ENCODE measurements at regions not wholly inside any gene's neighbourhood (a gene's known extent, or its start where the extent isn't known, plus 50 kb on each side); places are given as distances from the start of the nearest gene placed in this dataset.

- Histone ChIP-seq H3K4me1 (peaks cover 33 to 76% (median 49%) of the 10 kb centered on the region in 3 donors), H3K4me3 (no peak overlapping the region), H3K36me3 (no peaks in the 10 kb centered on the region), H3K9me3 (no peaks in the 10 kb centered on the region), H3K27me3 (no peaks in the 10 kb centered on the region), H3K27ac (peak overlapping the region; percentile 53 to 81 (median 64))
- no peak for DNase-seq
- no peak for TF ChIP-seq CTCF (IDR thresholded peaks at IDR 0.05)
- no peak for TF ChIP-seq POLR2A (IDR thresholded peaks at IDR 0.05)
- WGBS, 2 donors = 23 to 30% methylated on average over 4 to 6 of the region's 6 CpGs
- intact Hi-C loops (cut with DNase I) = no loop called here
Measured at GRCh38 chr3:107988460-107989175, 102.2 kb downstream of the CD47 start.

- intact Hi-C loops (cut with DNase I) = no loop called here
- peak; percentile 8 for DNase-seq
Measured at GRCh38 chr3:107987036-107987939, 103.5 kb downstream of the CD47 start.

GRCh38 chr3:107986505-107986904 lies 104.3 kb downstream of the CD47 start:
- intact Hi-C loops (cut with DNase I) = no loop called here
- Histone ChIP-seq H3K27me3 (no peaks in the 10 kb centered on the region), H3K9me3 (no peaks in the 10 kb centered on the region), H3K4me1 (peaks cover 27 to 64% (median 44%) of the 10 kb centered on the region in 3 donors), H3K27ac (peak overlapping the region; percentile 19 to 81 (median 64)), H3K4me3 (no peak overlapping the region), H3K36me3 (no peaks in the 10 kb centered on the region)
- TF ChIP-seq CTCF (IDR thresholded peaks at IDR 0.05) (no peak), POLR2A (IDR thresholded peaks at IDR 0.05) (no peak)
- WGBS, 2 donors = 60 to 69% methylated on average over 3 to 4 of the region's 4 CpGs
- DNase-seq = no peak

More at GRCh38 chr3:107987036-107987939, 103.5 kb downstream of the CD47 start:
- no peaks in the 10 kb centered on the region for H3K9me3 ChIP-seq
- 8 to 12% methylated on average over 8 of the region's 8 CpGs for WGBS, 2 donors
- peaks cover 27 to 63% (median 38%) of the 10 kb centered on the region in 3 donors for H3K4me1 ChIP-seq
- H3K27me3 ChIP-seq = no peaks in the 10 kb centered on the region
- no peak for TF ChIP-seq CTCF (IDR thresholded peaks at IDR 0.05)
- no peak for TF ChIP-seq POLR2A (IDR thresholded peaks at IDR 0.05)
- H3K27ac ChIP-seq = peak overlapping the region; percentile 40 to 81 (median 64)
- H3K4me3 ChIP-seq = no peak overlapping the region
- H3K36me3 ChIP-seq = no peaks in the 10 kb centered on the region

- Histone ChIP-seq H3K9me3 (no peaks in the 10 kb centered on the region), H3K4me3 (no peak overlapping the region), H3K27me3 (no peaks in the 10 kb centered on the region), H3K4me1 (peaks cover 27 to 60% (median 47%) of the 10 kb centered on the region in 3 donors), H3K27ac (no peak overlapping the region), H3K36me3 (no peaks in the 10 kb centered on the region)
- TF ChIP-seq POLR2A (IDR thresholded peaks at IDR 0.05) (no peak), CTCF (IDR thresholded peaks at IDR 0.05) (no peak)
- no peak for DNase-seq
- intact Hi-C loops (cut with DNase I) = no loop called here
- 20 to 36% methylated on average over 1 to 4 of the region's 4 CpGs for whole genome bisulfite sequencing, 2 donors
Measured at GRCh38 chr3:107985496-107985895, 105.3 kb downstream of the CD47 start.

GRCh38 chr3:107983247-107983646 lies 107.6 kb downstream of the CD47 start:
- Histone ChIP-seq H3K27ac (no peak overlapping the region), H3K9me3 (no peaks in the 10 kb centered on the region), H3K4me3 (no peak overlapping the region), H3K36me3 (no peaks in the 10 kb centered on the region), H3K4me1 (peaks cover 15 to 37% (median 34%) of the 10 kb centered on the region in 3 donors), H3K27me3 (no peaks in the 10 kb centered on the region)
- 85 to 89% methylated on average over 3 of the region's 3 CpGs for WGBS, 2 donors
- no peak for DNase-seq
- intact Hi-C loops (cut with DNase I) = no loop called here
- TF ChIP-seq POLR2A (IDR thresholded peaks at IDR 0.05) (no peak), CTCF (IDR thresholded peaks at IDR 0.05) (no peak)

All from esophagus squamous epithelium (tissue), 5 donors.